ENCODE measurements at regions not wholly inside any gene's neighbourhood (a gene's known extent, or its start where the extent isn't known, plus 50 kb on each side); places are given as distances from the start of the nearest gene placed in this dataset.

- WGBS, 2 experiments (ENCODE audit: low coverage in 1 of 2, low lambda C conversion rate in 2 of 2, missing lambda C conversion rate in 2 of 2): 14% methylated on average over 4 of the region's 4 CpGs
- in situ Hi-C loops (cut with MboI): no loop called here
Observed at GRCh38 chr3:83683937-83684598, 1274.7 kb upstream of the CADM2 start.

DNA sequence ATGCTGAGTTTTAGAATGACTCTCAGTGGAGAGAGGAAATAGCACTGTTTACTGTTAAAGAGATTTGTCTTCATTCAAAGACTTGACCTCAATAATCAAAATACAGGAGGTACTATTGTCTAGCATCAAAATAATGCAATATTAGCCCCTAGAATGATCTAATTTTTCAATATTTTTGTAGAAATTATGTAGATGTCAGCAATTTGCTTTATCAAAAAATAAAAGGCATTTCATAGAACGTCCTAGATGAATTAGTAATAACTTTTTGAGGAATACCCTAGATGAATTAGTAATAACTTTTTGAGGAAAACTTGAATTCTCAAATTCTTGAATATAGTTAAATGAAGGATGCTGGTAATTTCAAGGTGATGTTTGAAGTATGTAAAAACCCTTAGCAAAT is 1252.1 kb upstream of the CADM2 start:
- no peak overlapping the region for H3K9ac ChIP-seq
- no peak overlapping the region for H3K4me2 ChIP-seq (ENCODE audit: unreplicated experiment)
- H3K9me3 ChIP-seq (ENCODE audit: low read depth): no peaks in the 10 kb centered on the region
- H3K36me3 ChIP-seq (ENCODE audit: low read depth): no peaks in the 10 kb centered on the region
- H4K20me1 ChIP-seq (ENCODE audit: insufficient read depth): no peaks in the 10 kb centered on the region
- no peaks in the 10 kb centered on the region for H3K4me1 ChIP-seq (ENCODE audit: insufficient read depth)
- DNase-seq: no peak
- H3K9me2 ChIP-seq (ENCODE audit: insufficient read depth): no peaks in the 10 kb centered on the region
- in situ Hi-C loops (cut with MboI): no loop called here
- no peaks in the 10 kb centered on the region for H3F3A ChIP-seq (ENCODE audit: insufficient read depth)
- H3K4me3 ChIP-seq: no peak overlapping the region
- no peaks in the 10 kb centered on the region for H3K79me2 ChIP-seq (ENCODE audit: insufficient read depth)
- H3K27ac ChIP-seq: no peak overlapping the region
- TF ChIP-seq EZH2phosphoT487 (IDR thresholded peaks at IDR 0.05; ENCODE audit: insufficient read depth, low read depth): no peak
- TF ChIP-seq EZH2 (IDR thresholded peaks at IDR 0.05; ENCODE audit: insufficient read depth, poor library complexity, severe bottlenecking): no peak
- no peaks in the 10 kb centered on the region for H3K27me3 ChIP-seq (replicated peaks; ENCODE audit: insufficient read depth)
- no peak overlapping the region for H2AFZ ChIP-seq
- WGBS, 2 experiments (ENCODE audit: low coverage in 1 of 2, low lambda C conversion rate in 2 of 2, missing lambda C conversion rate in 2 of 2): 0 to 6% methylated on average over 1 of the region's 1 CpG

More at GRCh38 chr3:83683937-83684598, 1274.7 kb upstream of the CADM2 start:
- Histone ChIP-seq H3K36me3 (ENCODE audit: low read depth) (no peaks in the 10 kb centered on the region), H3K79me2 (ENCODE audit: insufficient read depth) (no peaks in the 10 kb centered on the region), H4K20me1 (ENCODE audit: insufficient read depth) (no peaks in the 10 kb centered on the region), H3K9ac (no peak overlapping the region), H3F3A (ENCODE audit: insufficient read depth) (no peaks in the 10 kb centered on the region), H3K9me2 (ENCODE audit: insufficient read depth) (no peaks in the 10 kb centered on the region), H2AFZ (no peak overlapping the region), H3K4me3 (no peak overlapping the region), H3K27ac (no peak overlapping the region), H3K27me3 (replicated peaks; ENCODE audit: insufficient read depth) (no peaks in the 10 kb centered on the region), H3K4me1 (ENCODE audit: insufficient read depth) (no peaks in the 10 kb centered on the region), H3K4me2 (ENCODE audit: unreplicated experiment) (no peak overlapping the region), H3K9me3 (ENCODE audit: low read depth) (no peaks in the 10 kb centered on the region)
- TF ChIP-seq EZH2 (IDR thresholded peaks at IDR 0.05; ENCODE audit: insufficient read depth, poor library complexity, severe bottlenecking): no peak
- no peak for TF ChIP-seq EZH2phosphoT487 (IDR thresholded peaks at IDR 0.05; ENCODE audit: insufficient read depth, low read depth)
- DNase-seq: no peak

- Histone ChIP-seq H3K4me1 (ENCODE audit: insufficient read depth) (no peaks in the 10 kb centered on the region), H3K9ac (no peak overlapping the region), H3F3A (ENCODE audit: insufficient read depth) (no peaks in the 10 kb centered on the region), H3K4me3 (no peak overlapping the region), H3K4me2 (ENCODE audit: unreplicated experiment) (no peak overlapping the region), H3K27ac (no peak overlapping the region), H3K79me2 (ENCODE audit: insufficient read depth) (no peaks in the 10 kb centered on the region), H3K27me3 (replicated peaks; ENCODE audit: insufficient read depth) (no peaks in the 10 kb centered on the region), H3K36me3 (ENCODE audit: low read depth) (no peaks in the 10 kb centered on the region), H3K9me3 (ENCODE audit: low read depth) (peaks cover 2% of the 10 kb centered on the region), H3K9me2 (ENCODE audit: insufficient read depth) (no peaks in the 10 kb centered on the region), H4K20me1 (ENCODE audit: insufficient read depth) (no peaks in the 10 kb centered on the region), H2AFZ (no peak overlapping the region)
- 13 to 15% methylated on average over 5 of the region's 5 CpGs for WGBS, 2 experiments (ENCODE audit: low coverage in 1 of 2, low lambda C conversion rate in 2 of 2, missing lambda C conversion rate in 2 of 2)
- TF ChIP-seq EZH2 (IDR thresholded peaks at IDR 0.05; ENCODE audit: insufficient read depth, poor library complexity, severe bottlenecking): no peak
- TF ChIP-seq EZH2phosphoT487 (IDR thresholded peaks at IDR 0.05; ENCODE audit: insufficient read depth, low read depth): no peak
- in situ Hi-C loops (cut with MboI): no loop called here
- DNase-seq: no peak
Observed at GRCh38 chr3:83715307-83715706, 1243.5 kb upstream of the CADM2 start.

- H3K9me2 ChIP-seq (ENCODE audit: insufficient read depth): no peaks in the 10 kb centered on the region
- no peaks in the 10 kb centered on the region for H3K79me2 ChIP-seq (ENCODE audit: insufficient read depth)
- no peaks in the 10 kb centered on the region for H3K4me1 ChIP-seq (ENCODE audit: insufficient read depth)
- no peak for DNase-seq
- WGBS, 2 experiments (ENCODE audit: low coverage in 1 of 2, low lambda C conversion rate in 2 of 2, missing lambda C conversion rate in 2 of 2): 20 to 24% methylated on average over 1 of the region's 1 CpG
- H3K4me3 ChIP-seq: no peak overlapping the region
- no peaks in the 10 kb centered on the region for H3K27me3 ChIP-seq (replicated peaks; ENCODE audit: insufficient read depth)
- no peak overlapping the region for H2AFZ ChIP-seq
- no peak overlapping the region for H3K4me2 ChIP-seq (ENCODE audit: unreplicated experiment)
- no peaks in the 10 kb centered on the region for H3F3A ChIP-seq (ENCODE audit: insufficient read depth)
- TF ChIP-seq EZH2 (IDR thresholded peaks at IDR 0.05; ENCODE audit: insufficient read depth, poor library complexity, severe bottlenecking) (no peak), EZH2phosphoT487 (IDR thresholded peaks at IDR 0.05; ENCODE audit: insufficient read depth, low read depth) (no peak)
- H4K20me1 ChIP-seq (ENCODE audit: insufficient read depth): no peaks in the 10 kb centered on the region
- no peak overlapping the region for H3K9ac ChIP-seq
- in situ Hi-C loops (cut with MboI): no loop called here
- no peaks in the 10 kb centered on the region for H3K36me3 ChIP-seq (ENCODE audit: low read depth)
- peaks cover 2% of the 10 kb centered on the region for H3K9me3 ChIP-seq (ENCODE audit: low read depth)
- no peak overlapping the region for H3K27ac ChIP-seq
Observed at GRCh38 chr3:83729576-83729975, 1229.2 kb upstream of the CADM2 start.
